OCI-LY7 (cell line): ENCODE measurements at regions not wholly inside any gene's neighbourhood (a gene's known extent, or its start where the extent isn't known, plus 50 kb on each side); places are given as distances from the start of the nearest gene placed in this dataset.

ENCODE experiments used
- BruUV-seq: library from RNA; stranded (reverse); fragments of 400-500 nt; replicated peaks from 2 replicates; lab custom pipeline; 2021; lab: Mats Ljungman, UMichigan
- CTCF ChIA-PET: fragments of 300-600 bp; sonication (Branson Sonifier 250); formaldehyde crosslinking; loops from one replicate; lab custom pipeline; 2022; ENCODE audit warnings: antibody characterized with exemption; ENCODE audit not compliant: unreplicated experiment; lab: Charles Lee
- POLR2A ChIA-PET: fragments of 300-600 bp; sonication (Branson Sonifier 250); formaldehyde crosslinking; loops from one replicate; lab custom pipeline; 2022; ENCODE audit warnings: antibody characterized with exemption; lab: Charles Lee
- DNase-seq: peaks from one replicate; pipeline ENCODE4 v3.0.0-alpha.2; 2015; ENCODE audit warnings: low spot score
- H2AFZ ChIP-seq: fragments of 200-600 bp; sonication (generic), shearing (Covaris generic); 2 replicates; pipeline ENCODE4 v1.6.1; 2014; ENCODE audit warnings: mild to moderate bottlenecking, antibody characterized with exemption, low read length, moderate library complexity
- H3K27ac ChIP-seq: fragments of 200-600 bp; sonication (generic); 2 replicates; pipeline ENCODE4 v1.5.1; 2014; ENCODE audit warnings: mixed run types, low read depth, mild to moderate bottlenecking, moderate library complexity, low read length, inconsistent platforms; ENCODE audit not compliant: poor library complexity, severe bottlenecking
- H3K36me3 ChIP-seq: fragments of 200-600 bp; sonication (generic); 2 replicates; pipeline ENCODE4 v1.6.1; 2014; ENCODE audit warnings: mild to moderate bottlenecking, antibody characterized with exemption, low read length, moderate library complexity, mixed read lengths; ENCODE audit not compliant: insufficient read depth
- H3K4me1 ChIP-seq: fragments of 200-600 bp; sonication (generic); 2 replicates; pipeline ENCODE4 v1.5.1; 2014; ENCODE audit warnings: mild to moderate bottlenecking, low read length; ENCODE audit not compliant: insufficient read depth, poor library complexity, severe bottlenecking
- H3K4me2 ChIP-seq: fragments of 200-600 bp; sonication (generic); 2 replicates; pipeline ENCODE4 v1.6.1; 2014; ENCODE audit warnings: mild to moderate bottlenecking, low read length
- H3K4me3 ChIP-seq: fragments of 200-600 bp; sonication (generic); 2 replicates; pipeline ENCODE4 v1.5.1; 2014; ENCODE audit warnings: mild to moderate bottlenecking, low read depth, low read length; ENCODE audit not compliant: poor library complexity, severe bottlenecking
- H3K79me2 ChIP-seq: fragments of 200-600 bp; sonication (generic); 2 replicates; pipeline ENCODE4 v1.6.1; 2016; ENCODE audit warnings: low read depth, mild to moderate bottlenecking, low read length, moderate library complexity, mixed read lengths; ENCODE audit not compliant: insufficient read depth
- H3K9me2 ChIP-seq: fragments of 200-600 bp; sonication (generic); 2 replicates; pipeline ENCODE4 v1.6.1; 2016; ENCODE audit warnings: mild to moderate bottlenecking, low read length, mixed read lengths; ENCODE audit not compliant: insufficient read depth
- H3K9me3 ChIP-seq: fragments of 200-600 bp; sonication (generic); 2 replicates; pipeline ENCODE4 v1.6.1; 2014; ENCODE audit warnings: mild to moderate bottlenecking, mixed run types, low read length, mixed read lengths
- H4K20me1 ChIP-seq: fragments of 200-600 bp; sonication (generic); 2 replicates; pipeline ENCODE4 v1.6.1; 2014; ENCODE audit warnings: mild to moderate bottlenecking, antibody characterized with exemption, low read length, moderate library complexity, mixed read lengths; ENCODE audit not compliant: insufficient read depth
- CTCF ChIP-seq: fragments of 200-600 bp; sonication (generic); conservative IDR thresholded peaks from 2 replicates; pipeline ENCODE4 v1.5.1; 2014; ENCODE audit warnings: mild to moderate bottlenecking, antibody characterized with exemption, low read length, moderate library complexity, mixed read lengths
- EZH2phosphoT487 ChIP-seq: fragments of 200-600 bp; sonication (generic); IDR thresholded peaks from 2 replicates; pipeline ENCODE4 v1.6.1; 2018; ENCODE audit warnings: low read depth, borderline replicate concordance, mild to moderate bottlenecking, mixed run types, antibody characterized with exemption, low read length, moderate library complexity, mixed read lengths
- intact Hi-C: fragments of 100-400 bp; cut with micrococcal nuclease; formaldehyde crosslinking; loops from one replicate; pipeline ENCODE4 v1.10.0; 2022; ENCODE audit not compliant: unreplicated experiment

GRCh38 chr13:97695684-97696083 lies 257.8 kb upstream of the IPO5 start:
- H3K79me2 ChIP-seq: no peaks in the 10 kb centered on the region
- no peak overlapping the region for H3K4me2 ChIP-seq
- intact Hi-C loops: no loop called here
- no peaks in the 10 kb centered on the region for H4K20me1 ChIP-seq
- no peaks in the 10 kb centered on the region for H3K9me2 ChIP-seq
- no peaks in the 10 kb centered on the region for H3K9me3 ChIP-seq
- no peaks in the 10 kb centered on the region for H3K4me1 ChIP-seq
- H3K36me3 ChIP-seq: no peaks in the 10 kb centered on the region
- TF ChIP-seq EZH2phosphoT487: no peak
- TF ChIP-seq CTCF: no peak
- BruUV-seq: no TSS peak
- H3K27ac ChIP-seq: no peak overlapping the region
- ChIA-PET POLR2A (no interaction called here), CTCF (no interaction called here)
- DNase-seq: no peak
- no peak overlapping the region for H2AFZ ChIP-seq
- no peak overlapping the region for H3K4me3 ChIP-seq

- ChIA-PET POLR2A (no interaction called here), CTCF (no interaction called here)
- no peak overlapping the region for H3K4me3 ChIP-seq
- H3K36me3 ChIP-seq: no peaks in the 10 kb centered on the region
- H3K9me3 ChIP-seq: no peaks in the 10 kb centered on the region
- H3K4me2 ChIP-seq: no peak overlapping the region
- no peak overlapping the region for H2AFZ ChIP-seq
- no peaks in the 10 kb centered on the region for H3K79me2 ChIP-seq
- no peaks in the 10 kb centered on the region for H3K9me2 ChIP-seq
- no peak for TF ChIP-seq CTCF
- TF ChIP-seq EZH2phosphoT487: no peak
- BruUV-seq: no TSS peak
- no peaks in the 10 kb centered on the region for H4K20me1 ChIP-seq
- no peak for DNase-seq
- intact Hi-C loops: no loop called here
- no peak overlapping the region for H3K27ac ChIP-seq
- H3K4me1 ChIP-seq: no peaks in the 10 kb centered on the region
Measured at GRCh38 chr13:97696921-97697320, 256.6 kb upstream of the IPO5 start.

GRCh38 chr13:97700306-97700848 lies 253.1 kb upstream of the IPO5 start:
- ChIA-PET POLR2A (no interaction called here), CTCF (no interaction called here)
- H3K27ac ChIP-seq: no peak overlapping the region
- no peaks in the 10 kb centered on the region for H4K20me1 ChIP-seq
- no peak overlapping the region for H3K4me3 ChIP-seq
- no peaks in the 10 kb centered on the region for H3K4me1 ChIP-seq
- BruUV-seq: no TSS peak
- no peaks in the 10 kb centered on the region for H3K79me2 ChIP-seq
- TF ChIP-seq CTCF (no peak), EZH2phosphoT487 (no peak)
- no peaks in the 10 kb centered on the region for H3K9me3 ChIP-seq
- H3K9me2 ChIP-seq: no peaks in the 10 kb centered on the region
- no peak for DNase-seq
- no peak overlapping the region for H2AFZ ChIP-seq
- H3K4me2 ChIP-seq: no peak overlapping the region
- intact Hi-C loops: no loop called here
- no peaks in the 10 kb centered on the region for H3K36me3 ChIP-seq
